ENCODE measurements at regions not wholly inside any gene's neighbourhood (a gene's known extent, or its start where the extent isn't known, plus 50 kb on each side); places are given as distances from the start of the nearest gene placed in this dataset.
A peak's percentile ranks its signal among the peaks of the same experiment; 100 is the strongest.

GRCh38 chr15:47188758-47189507 lies 528.4 kb upstream of the SEMA6D start (continued):
- no peak for TF ChIP-seq AFF4 (CRISPR knock-in tag; IDR thresholded peaks at IDR 0.05; ENCODE audit: borderline replicate concordance)
- no peak for TF ChIP-seq E2F1 (CRISPR knock-in tag; IDR thresholded peaks at IDR 0.05)

GRCh38 chr15:47194718-47195117 lies 522.6 kb upstream of the SEMA6D start:
- ChIA-PET POLR2A (no interaction called here), CTCF (interaction anchor here (0.8 to 3.0 kb wide), 9 partner anchors 9 to 794 kb away, joined by 3 to 29 read pairs (median 3); partner anchors contain the start of gene SEMA6D)
- H3K27ac Mint-ChIP-seq: no peak overlapping the region
- H3K4me3 Mint-ChIP-seq: no peak overlapping the region
- peaks cover 45% of the 10 kb centered on the region for H3K4me1 Mint-ChIP-seq
- DNase-seq (ENCODE audit: low spot score) (no peak), ATAC-seq (peak; percentile 50)
- no peaks in the 10 kb centered on the region for H3K36me3 Mint-ChIP-seq
- peaks cover 43% of the 10 kb centered on the region for H3K27me3 Mint-ChIP-seq (ENCODE audit: low read depth)
- no peaks in the 10 kb centered on the region for H3K9me3 Mint-ChIP-seq
- TF ChIP-seq NFYB (CRISPR knock-in tag; conservative IDR thresholded peaks at IDR 0.05; ENCODE audit: low read depth) (no peak), USF1 (CRISPR knock-in tag; IDR thresholded peaks at IDR 0.05) (no peak), ZNF532 (CRISPR knock-in tag; IDR thresholded peaks at IDR 0.05; ENCODE audit: borderline replicate concordance) (no peak), SOX15 (CRISPR knock-in tag; IDR thresholded peaks at IDR 0.05) (no peak), FOXK1 (CRISPR knock-in tag; IDR thresholded peaks at IDR 0.05) (no peak), IRF1 (CRISPR knock-in tag; IDR thresholded peaks at IDR 0.05) (no peak), AR (CRISPR knock-in tag; IDR thresholded peaks at IDR 0.05) (no peak), GRHL2 (CRISPR knock-in tag; IDR thresholded peaks at IDR 0.05; ENCODE audit: insufficient replicate concordance, severe bottlenecking) (no peak), E2F4 (CRISPR knock-in tag; IDR thresholded peaks at IDR 0.05; ENCODE audit: borderline replicate concordance, low read depth) (no peak), ZNF281 (CRISPR knock-in tag; IDR thresholded peaks at IDR 0.05) (no peak), JAZF1 (CRISPR knock-in tag; IDR thresholded peaks at IDR 0.05) (no peak), HMGA2 (CRISPR knock-in tag; IDR thresholded peaks at IDR 0.05) (no peak)

Measured in WTC11 (cell line).